HPDE6-E6E7 (cell line): ENCODE measurements at regions not wholly inside any gene's neighbourhood (a gene's known extent, or its start where the extent isn't known, plus 50 kb on each side); places are given as distances from the start of the nearest gene placed in this dataset.

Experiments
- DNase-seq: peaks from one replicate; pipeline ENCODE4 v3.0.0; 2011; ENCODE audit warnings: missing footprints; ENCODE audit errors: extremely low spot score

DNA sequence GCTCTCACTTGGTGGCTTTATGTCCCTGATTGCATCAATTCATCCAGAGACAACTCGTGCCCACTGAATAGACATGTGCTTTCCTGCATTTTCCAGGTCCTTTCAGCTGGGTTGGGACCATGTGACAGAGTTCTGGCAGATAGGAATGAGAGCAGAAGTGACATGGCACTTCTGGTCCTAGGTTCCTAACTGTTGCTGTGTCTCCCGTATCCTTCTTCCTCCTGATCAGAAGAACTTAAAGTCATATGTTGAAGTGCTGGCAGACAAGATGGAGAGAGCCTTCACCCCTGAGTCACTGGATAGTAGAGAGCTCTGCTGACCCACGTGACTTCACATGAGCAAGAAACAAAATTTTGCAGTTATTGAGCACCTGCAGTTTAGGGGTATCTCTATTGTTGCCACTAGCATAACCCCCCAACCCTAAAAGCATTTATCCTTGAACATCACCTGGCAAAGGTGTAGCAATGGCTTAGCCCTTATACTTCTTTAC, 80.0 kb downstream of the NREP start:
- DNase-seq: no peak

DNA sequence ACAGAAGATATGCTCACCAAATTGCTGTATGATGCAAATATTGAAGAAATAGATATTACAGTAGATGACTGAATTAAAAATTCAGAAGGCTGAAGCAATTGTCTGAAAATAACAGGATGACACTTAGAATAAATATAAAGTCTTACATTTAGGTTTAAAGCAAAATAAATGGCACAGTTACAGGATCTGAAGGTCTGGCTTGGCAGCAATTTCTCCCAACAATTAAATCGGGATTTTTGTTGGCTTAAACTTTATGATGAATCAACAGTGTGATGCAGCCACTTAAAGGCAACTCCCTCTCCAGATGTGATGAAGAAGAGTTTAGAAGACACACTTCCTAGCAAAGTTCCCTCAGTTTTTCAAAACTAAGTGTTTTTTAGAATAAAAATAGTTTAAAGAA, 80.5 kb downstream of the NREP start:
- no peak for DNase-seq

DNA sequence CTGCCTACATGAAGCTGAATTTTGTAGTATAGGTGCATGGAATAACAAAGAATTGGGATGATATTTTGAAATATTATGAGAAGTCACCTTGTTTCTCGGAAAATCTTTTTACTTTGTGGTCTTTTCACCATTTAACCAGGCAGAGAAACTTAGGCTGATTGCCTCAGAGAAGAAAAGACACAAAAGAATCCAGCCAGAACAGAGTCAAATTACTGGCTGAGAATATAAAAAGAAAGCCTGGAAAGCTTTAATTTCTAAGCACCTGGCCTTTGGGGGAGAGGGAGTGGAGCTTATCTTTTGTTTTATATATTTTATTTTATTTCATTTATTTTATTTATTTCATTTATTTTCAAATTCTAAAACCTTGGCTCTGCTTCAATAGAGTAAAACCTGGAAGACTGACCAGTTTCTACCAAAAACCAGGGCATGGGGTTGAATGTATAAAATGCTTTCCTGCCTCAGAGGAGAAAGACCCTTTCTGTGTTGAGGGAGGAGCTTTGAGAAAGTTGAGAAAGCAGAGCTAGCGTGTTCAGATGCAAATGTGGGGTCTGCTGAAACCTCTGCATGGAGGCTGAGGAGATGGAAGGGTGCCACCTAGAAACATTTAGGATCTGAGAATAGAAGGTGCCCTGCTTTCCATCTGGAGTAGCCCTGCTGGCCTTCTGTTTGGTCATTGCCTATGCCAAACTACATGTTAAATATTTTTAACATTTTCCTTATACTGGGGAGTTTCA, 81.6 kb downstream of the NREP start:
- DNase-seq: no peak

DNA sequence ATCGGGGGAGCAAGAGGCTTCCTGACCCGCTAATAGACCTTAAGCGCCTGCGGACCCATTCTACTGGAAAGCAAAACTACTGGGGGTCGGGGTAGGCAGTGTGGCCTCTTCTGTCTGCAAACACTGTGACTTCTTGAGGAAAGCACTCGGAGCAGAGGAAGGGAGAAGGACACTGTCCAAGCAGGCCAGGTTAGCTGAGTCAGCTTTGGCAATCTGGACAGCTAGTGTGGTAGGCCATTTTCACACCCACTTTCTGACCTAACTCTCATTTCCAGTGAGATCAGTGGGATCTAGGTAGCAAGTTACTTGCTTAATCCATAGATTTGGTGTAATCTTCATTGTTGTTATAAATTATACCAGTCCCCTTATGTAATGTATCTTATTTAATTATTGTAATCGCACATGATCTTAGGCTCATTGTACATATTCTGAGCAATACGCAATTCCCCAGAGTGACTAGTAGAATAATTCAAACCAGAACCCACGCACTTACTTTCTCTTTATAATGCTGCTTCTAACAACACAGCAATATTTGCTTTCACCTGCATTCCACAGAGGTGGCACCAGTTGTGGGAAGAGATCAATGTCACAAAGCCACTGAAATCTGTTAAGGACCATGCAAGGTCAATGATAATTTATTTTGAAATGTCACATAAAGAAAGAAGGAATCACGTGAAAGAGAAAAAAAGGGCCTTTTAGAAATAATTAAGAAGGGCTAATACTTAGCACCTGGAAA, 82.9 kb downstream of the NREP start:
- no peak for DNase-seq

DNA sequence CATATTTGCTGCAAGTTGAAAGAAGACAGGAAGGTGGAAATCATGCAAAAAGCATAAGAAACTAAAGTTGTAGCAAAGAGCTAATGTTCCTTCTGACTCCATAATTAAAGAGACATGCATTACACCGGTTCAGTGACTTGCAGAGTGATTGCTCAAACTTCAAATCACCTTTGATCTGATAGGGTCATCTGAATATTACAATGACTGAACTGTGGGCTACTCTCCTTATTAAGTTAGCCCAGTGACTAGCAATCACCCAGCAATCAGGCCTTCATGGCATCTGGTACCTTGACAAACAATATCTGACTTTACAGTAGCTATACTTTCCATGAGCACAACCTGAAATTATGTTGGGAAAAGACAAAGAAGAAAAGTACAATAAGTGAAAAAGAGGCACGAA, 84.9 kb downstream of the NREP start:
- no peak for DNase-seq

DNA sequence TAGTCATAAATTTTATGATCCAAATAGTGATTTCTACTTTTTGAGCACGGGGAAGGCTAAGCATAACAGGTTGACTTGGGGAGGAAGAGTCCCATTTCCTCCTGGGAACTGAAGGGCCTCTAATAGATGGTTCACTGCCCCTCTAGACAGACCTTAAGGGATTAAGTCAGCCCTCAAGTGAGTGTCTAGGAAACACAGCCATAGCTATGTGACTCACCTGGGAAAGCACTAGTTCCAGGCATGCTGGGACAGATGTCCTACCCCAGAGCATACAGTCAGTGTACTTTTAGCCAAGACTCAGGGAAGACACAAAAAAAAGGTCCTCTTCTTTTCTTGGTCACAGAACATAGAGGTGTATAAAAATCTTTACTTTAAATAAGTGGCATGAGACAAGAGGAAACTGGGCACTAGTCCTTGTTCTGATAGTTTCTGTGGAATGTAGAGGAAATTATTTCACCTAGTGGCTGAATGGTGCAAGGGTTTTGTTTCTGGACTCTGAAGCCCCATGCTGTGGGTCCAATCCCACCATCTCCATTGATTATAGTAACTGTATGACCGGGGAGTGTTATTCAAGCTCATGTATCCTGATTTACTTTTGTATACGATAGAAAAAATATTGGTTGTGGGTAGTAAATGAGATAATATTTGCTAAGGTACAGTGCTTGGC, 86.0 kb downstream of the NREP start:
- peak; percentile 84 for DNase-seq

DNA sequence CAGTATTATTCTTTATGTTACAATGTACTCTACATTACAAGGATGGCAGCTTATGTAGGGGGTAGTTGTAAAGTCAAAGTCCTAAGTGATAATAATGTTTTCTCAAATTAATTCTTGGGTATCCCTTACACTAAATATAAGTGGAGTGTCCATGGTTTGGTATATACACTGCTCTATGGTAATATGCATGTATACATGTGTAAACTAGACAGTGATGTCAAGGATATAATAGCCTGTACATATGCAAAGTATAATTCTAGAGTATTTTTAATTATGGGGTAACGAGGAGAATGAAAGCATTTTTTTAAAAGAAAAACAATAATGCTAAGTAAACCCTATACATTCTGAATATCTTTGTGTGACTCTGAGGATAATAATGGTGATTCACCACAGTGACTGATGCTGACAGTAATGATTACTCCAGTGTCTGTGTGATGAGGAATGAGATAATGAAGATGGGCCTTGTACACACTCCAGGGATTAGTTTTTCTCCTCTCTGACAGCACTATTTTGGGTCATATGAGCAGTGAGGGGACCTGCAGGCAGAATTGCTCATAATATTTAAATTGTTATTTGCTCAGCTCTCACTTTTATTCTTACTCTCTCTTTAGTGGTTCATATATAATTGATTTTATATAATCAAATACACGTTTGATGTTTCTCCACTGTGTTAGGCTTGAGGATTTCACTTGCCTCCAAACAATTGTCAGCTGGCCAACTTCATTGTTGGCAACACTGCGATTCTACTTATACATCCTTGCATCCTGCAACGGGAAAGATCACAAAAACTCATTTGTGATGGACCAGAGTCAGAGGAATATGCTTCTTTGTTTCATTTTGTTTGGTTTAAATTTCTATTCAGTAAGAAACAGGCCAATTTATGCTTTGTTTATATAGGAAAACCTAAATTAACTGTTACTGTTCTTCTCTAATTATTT, 88.2 kb downstream of the NREP start:
- DNase-seq: peak; percentile 41

DNA sequence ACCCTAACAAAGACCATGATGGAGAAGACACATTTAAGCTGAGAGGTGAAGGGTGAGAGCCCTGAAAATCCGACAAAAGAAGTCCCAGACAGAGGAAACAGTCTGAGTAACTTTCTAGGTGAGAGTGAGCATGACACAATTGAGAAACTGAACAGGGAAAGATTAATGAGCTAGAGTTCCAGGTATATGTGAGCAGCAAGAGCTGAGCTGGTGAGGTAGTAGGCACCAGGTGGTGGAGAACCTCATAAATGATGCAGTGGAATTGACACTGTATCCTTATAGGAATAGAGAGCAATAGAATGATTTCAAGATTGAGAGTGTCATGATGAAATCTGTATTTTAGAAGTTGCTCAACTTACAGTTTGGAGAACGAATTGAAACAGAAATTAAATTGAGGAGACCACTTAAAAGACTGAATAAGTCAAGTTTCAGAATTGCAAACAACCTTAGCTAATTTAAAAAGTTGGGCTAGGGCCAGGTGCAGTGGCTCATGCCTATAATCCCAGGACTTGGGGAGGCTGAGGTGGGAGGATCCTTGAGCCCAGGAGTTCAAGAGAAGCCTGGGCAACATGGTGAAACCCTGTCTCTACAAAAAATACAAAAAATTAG, 89.8 kb downstream of the NREP start:
- no peak for DNase-seq

DNA sequence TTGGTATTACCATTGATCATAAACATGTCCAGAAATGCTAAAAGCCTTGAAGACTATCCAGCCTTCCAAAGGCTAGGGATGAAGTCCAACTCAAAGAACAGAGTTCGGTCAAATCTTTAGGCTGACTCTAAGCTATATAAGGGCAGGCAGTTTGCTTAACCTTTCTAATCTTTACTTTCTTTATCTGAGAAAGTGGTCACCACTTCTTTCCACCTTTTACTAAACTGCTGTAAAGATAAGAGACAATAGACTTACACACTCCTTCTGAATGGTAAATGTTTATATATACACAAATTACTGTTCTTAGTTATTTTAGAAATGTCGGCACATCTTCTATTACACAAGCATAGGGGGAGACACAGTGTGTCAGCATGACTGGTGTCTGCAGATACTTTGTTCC, 100.4 kb downstream of the NREP start:
- no peak for DNase-seq

DNA sequence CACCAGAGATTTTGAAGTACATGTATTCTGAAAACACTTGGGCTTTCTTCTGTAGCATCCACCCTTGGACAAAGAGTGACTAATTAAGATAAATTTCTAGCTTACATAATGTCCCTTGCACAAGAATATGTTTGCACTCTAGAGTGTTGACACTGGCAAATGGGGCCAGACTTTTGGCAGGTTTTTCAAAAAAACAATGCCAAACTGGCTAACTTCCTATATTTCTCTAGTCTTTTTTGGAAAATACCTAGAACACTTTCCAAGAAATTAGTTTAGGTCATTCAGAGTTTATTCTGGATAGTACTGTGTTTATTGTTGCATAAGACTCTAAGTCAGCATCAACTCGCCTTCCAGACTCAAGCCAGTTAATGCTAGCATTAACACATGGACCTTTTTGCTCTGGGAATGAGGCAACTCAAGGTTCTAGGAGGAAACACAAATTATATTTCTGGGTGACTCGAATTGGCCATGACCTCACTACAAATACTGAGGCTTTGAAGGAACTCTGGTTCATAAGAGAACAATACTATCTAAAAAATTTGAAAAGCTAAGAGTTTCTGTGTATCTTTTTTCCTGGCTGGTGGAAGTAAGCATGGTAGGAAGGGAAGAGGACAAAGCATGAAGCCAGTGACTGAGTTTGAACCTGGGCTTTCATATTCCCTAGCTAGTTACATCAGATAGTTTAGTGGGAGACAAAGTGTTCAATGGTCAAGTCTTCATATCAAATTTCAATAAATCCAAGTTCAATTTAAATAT, 101.6 kb downstream of the NREP start:
- no peak for DNase-seq

DNA sequence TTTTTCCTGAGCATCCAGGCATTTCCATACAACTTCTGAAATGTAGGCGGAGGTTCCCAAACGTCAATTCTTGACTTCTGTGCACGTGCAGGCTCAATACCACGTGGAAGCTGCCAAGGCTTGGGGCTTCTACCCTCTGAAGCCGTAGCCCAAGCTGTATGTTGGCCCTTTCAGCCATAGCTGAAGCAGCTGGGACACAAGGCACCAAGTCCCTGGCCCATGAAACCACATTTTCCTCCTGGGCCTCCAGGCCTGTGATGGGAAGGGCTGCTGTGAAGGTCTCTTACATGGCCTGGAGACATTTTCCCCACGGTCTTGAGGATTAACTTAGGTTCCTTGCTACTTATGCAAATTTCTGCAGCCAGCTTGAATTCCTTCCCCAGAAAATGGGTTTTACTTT, 103.6 kb downstream of the NREP start:
- DNase-seq: no peak

DNA sequence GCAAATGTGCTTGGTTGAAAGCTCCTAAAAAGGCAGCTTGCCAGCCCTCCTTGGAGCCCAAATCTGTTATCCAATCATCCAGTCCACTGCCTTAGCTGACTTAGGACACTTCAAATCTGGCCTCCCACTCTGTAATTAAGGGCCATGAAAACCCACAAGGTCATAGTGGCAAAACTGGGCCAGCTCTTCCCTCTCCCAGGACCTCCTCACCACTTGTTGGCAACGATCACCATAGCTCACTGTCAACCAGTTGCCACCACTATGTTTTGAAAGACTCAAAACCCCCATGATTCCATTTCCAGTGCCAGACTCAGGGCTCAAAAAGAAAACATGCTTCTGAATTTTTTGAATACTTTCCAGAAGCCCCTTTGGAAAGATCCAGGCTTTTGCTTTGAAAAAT, 107.5 kb downstream of the NREP start:
- DNase-seq: no peak

DNA sequence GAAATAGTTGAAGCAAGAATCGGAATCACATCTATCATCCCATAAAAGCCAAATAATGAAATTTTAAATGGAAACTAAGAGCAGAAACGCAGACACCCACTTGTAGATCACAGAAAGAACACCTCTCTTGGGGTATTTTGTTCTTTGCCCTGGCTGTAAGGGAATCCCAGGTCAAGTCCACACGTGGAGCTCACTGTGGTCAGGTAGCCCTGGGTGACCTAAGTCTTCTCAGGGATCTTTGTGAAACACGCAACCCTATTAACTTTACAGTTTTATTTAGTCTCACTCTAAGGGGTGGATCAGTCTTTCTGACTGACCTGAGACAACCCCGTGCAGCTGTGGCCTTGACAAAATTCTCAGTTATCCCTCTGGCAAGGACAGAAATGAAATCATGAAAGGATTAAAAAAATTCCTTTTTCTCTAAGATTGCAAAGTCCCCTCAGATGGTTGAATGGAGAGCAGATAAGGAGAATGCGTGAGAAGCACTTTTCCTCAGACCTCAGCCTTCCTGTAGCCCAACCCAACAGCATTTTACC, 111.6 kb downstream of the NREP start:
- DNase-seq: no peak

DNA sequence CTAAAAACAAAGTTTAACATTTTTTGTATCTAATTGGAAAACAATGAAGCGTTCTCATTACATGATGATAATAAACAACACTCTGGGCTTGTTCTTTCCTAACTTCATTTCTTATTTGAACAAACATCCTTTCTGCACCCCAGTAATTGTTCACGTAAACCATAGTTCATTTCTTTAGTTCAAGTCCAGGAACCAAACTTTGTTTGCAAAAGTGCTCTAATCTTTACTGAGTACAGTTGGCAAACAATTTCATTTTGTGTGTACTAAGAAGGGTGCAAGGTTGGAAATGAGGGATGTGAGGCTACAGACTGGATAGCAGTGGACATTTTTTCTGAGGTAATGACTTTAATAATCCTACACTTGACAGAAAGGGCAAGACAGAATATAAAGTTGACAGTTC, 113.5 kb downstream of the NREP start:
- DNase-seq: no peak

DNA sequence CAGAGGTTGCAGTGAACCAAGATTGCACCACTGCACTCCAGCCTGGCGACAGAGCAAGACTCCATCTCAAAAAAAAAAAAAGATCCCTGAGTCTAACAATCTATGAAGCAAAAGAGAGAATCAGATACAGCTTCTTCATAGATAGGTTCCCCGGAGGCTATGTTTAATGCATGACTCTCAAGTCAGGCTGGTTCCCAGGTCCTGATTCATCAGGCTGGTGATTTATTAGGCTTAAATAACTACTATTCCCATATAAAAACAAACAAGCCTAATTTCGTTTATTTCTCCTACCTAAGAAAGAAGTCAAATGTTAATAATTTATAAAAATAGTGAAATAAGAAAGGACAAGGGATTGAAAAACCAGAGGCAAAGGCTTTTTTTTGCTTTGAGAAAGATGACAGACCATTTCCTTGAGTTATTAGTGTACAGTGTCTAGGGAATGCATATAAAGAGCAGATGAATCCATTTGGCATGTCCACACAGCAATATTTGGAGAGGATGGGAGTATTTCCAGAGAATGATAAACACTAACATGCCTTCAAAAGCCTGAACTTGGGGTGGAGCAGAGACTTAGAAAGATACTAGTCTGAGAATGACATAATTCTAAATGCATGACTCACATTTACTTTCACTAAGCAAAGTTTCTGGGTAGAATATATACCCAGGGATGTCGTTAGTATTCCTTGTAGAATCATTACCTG, 115.3 kb downstream of the NREP start:
- DNase-seq: peak; percentile 34

DNA sequence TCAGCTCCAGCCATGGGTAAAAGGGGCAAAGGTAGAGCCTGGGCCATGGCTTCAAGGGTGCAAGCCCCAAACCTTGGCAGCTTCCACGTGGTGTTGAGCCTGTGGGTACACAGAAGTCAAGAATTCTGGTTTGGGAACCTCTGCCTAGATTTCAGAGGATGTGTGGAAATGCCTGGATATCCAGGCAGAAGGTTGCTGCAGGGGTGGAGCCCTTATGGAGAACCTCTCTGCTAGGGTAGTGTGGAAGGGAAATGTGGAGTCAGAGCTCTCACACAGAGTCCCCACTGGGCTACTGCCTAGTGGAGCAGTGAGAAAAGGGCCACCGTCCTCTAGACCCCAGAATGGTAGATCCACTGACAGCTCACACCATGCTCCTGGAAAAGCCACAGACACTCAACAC, 117.1 kb downstream of the NREP start:
- DNase-seq: no peak

DNA sequence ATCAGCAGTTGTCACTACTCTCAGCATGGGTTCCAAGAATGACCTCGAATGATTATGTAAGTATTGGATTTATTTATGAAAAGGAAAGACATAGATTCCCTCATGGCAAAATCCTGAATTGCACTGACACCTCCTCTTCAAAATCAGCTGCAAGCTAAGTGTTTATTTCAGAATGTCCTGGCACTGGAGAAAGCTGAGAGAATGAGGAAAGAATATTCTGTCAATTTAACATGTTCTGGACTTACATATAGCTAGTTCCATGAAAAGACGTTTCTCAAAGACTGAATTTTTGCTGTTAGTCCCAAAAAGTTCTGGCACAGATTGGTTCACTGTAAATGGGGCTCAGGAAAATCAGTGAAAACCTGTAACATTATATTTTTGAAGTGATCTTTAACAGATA, 120.3 kb downstream of the NREP start:
- DNase-seq: no peak

DNA sequence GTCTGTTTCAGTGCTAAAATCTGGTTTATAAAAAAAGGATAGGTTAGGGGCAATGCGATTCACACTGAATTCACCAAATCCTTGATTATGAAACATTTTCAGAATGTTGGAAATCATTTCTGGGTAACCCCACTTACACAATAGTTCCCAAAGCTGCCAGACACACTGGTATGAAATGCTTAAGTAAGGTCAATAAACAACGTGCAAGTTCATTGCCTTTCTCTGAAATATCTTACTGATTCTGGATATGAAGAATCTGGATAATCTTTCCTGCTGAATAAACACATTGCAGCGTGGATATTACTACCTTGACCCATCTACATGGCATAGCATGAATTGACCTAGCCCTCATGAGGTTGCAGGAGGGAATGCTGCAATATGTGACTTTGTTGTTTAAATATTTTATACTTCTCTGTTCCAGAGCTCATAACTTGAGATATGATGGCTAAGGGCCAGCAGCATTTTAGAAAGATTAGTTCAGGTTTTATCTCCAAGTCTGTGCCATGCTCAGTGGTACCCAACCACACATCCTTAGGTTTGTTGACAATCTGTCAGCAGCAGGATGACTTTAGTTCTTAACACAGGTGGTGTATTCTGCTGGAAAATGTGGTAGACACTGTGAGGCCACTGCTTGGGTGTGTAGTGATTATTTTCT, 121.0 kb downstream of the NREP start:
- no peak for DNase-seq
